ENCODE measurements at regions not wholly inside any gene's neighbourhood (a gene's known extent, or its start where the extent isn't known, plus 50 kb on each side); places are given as distances from the start of the nearest gene placed in this dataset.

GRCh38 chr5:58108511-58108910 is 351.4 kb downstream of the PLK2 start:
- Histone ChIP-seq H3K36me3 (ENCODE audit: control insufficient read depth, insufficient read depth, low read length) (no peaks in the 10 kb centered on the region), H3K9me3 (ENCODE audit: control insufficient read depth, low read length) (no peaks in the 10 kb centered on the region), H3K4me3 (ENCODE audit: insufficient read depth, low read depth, low read length) (no peak overlapping the region), H3K27me3 (ENCODE audit: control insufficient read depth, insufficient read depth, low read length, poor library complexity, severe bottlenecking) (no peaks in the 10 kb centered on the region), H3K27ac (ENCODE audit: insufficient read depth, low read depth, low read length, poor library complexity, severe bottlenecking) (no peak overlapping the region), H3K4me1 (ENCODE audit: control insufficient read depth, insufficient read depth, low read length) (no peaks in the 10 kb centered on the region)
- 89 to 91% methylated on average over 1 of the region's 1 CpG for WGBS, 2 experiments

- 98 to 100% methylated on average over 2 of the region's 2 CpGs for WGBS, 2 experiments
- no peaks in the 10 kb centered on the region for H3K27me3 ChIP-seq (ENCODE audit: control insufficient read depth, insufficient read depth, low read length, poor library complexity, severe bottlenecking)
- no peaks in the 10 kb centered on the region for H3K36me3 ChIP-seq (ENCODE audit: control insufficient read depth, insufficient read depth, low read length)
- H3K4me1 ChIP-seq (ENCODE audit: control insufficient read depth, insufficient read depth, low read length), result no peaks in the 10 kb centered on the region
- no peak overlapping the region for H3K4me3 ChIP-seq (ENCODE audit: insufficient read depth, low read depth, low read length)
- H3K27ac ChIP-seq (ENCODE audit: insufficient read depth, low read depth, low read length, poor library complexity, severe bottlenecking), result no peak overlapping the region
- no peaks in the 10 kb centered on the region for H3K9me3 ChIP-seq (ENCODE audit: control insufficient read depth, low read length)
These were observed 352.2 kb downstream of the PLK2 start for GRCh38 chr5:58107704-58108103.

GRCh38 chr5:58106754-58107410 is 353.0 kb downstream of the PLK2 start:
- Histone ChIP-seq H3K36me3 (ENCODE audit: control insufficient read depth, insufficient read depth, low read length) (no peaks in the 10 kb centered on the region), H3K4me1 (ENCODE audit: control insufficient read depth, insufficient read depth, low read length) (no peaks in the 10 kb centered on the region), H3K9me3 (ENCODE audit: control insufficient read depth, low read length) (no peaks in the 10 kb centered on the region), H3K27me3 (ENCODE audit: control insufficient read depth, insufficient read depth, low read length, poor library complexity, severe bottlenecking) (no peaks in the 10 kb centered on the region), H3K27ac (ENCODE audit: insufficient read depth, low read depth, low read length, poor library complexity, severe bottlenecking) (no peak overlapping the region), H3K4me3 (ENCODE audit: insufficient read depth, low read depth, low read length) (no peak overlapping the region)
- WGBS, 2 experiments, result 88 to 89% methylated on average over 3 of the region's 3 CpGs

GRCh38 chr5:58105836-58106235 is 354.1 kb downstream of the PLK2 start:
- Histone ChIP-seq H3K27me3 (ENCODE audit: control insufficient read depth, insufficient read depth, low read length, poor library complexity, severe bottlenecking) (no peaks in the 10 kb centered on the region), H3K4me1 (ENCODE audit: control insufficient read depth, insufficient read depth, low read length) (no peaks in the 10 kb centered on the region), H3K4me3 (ENCODE audit: insufficient read depth, low read depth, low read length) (no peak overlapping the region), H3K9me3 (ENCODE audit: control insufficient read depth, low read length) (no peaks in the 10 kb centered on the region), H3K36me3 (ENCODE audit: control insufficient read depth, insufficient read depth, low read length) (no peaks in the 10 kb centered on the region), H3K27ac (ENCODE audit: insufficient read depth, low read depth, low read length, poor library complexity, severe bottlenecking) (no peak overlapping the region)
- 95 to 97% methylated on average over 2 of the region's 2 CpGs for WGBS, 2 experiments

- Histone ChIP-seq H3K4me1 (ENCODE audit: control insufficient read depth, insufficient read depth, low read length) (no peaks in the 10 kb centered on the region), H3K27me3 (ENCODE audit: control insufficient read depth, insufficient read depth, low read length, poor library complexity, severe bottlenecking) (no peaks in the 10 kb centered on the region), H3K4me3 (ENCODE audit: insufficient read depth, low read depth, low read length) (no peak overlapping the region), H3K9me3 (ENCODE audit: control insufficient read depth, low read length) (no peaks in the 10 kb centered on the region), H3K27ac (ENCODE audit: insufficient read depth, low read depth, low read length, poor library complexity, severe bottlenecking) (no peak overlapping the region), H3K36me3 (ENCODE audit: control insufficient read depth, insufficient read depth, low read length) (no peaks in the 10 kb centered on the region)
- WGBS, 2 experiments, result 90 to 93% methylated on average over 2 of the region's 2 CpGs
These were observed 360.6 kb downstream of the PLK2 start for GRCh38 chr5:58099257-58099656.

GRCh38 chr5:58094031-58094430 is 365.9 kb downstream of the PLK2 start:
- 96% methylated on average over 5 of the region's 5 CpGs for WGBS, 2 experiments
- H3K27ac ChIP-seq (ENCODE audit: insufficient read depth, low read depth, low read length, poor library complexity, severe bottlenecking), result no peak overlapping the region
- no peak overlapping the region for H3K4me3 ChIP-seq (ENCODE audit: insufficient read depth, low read depth, low read length)
- no peaks in the 10 kb centered on the region for H3K36me3 ChIP-seq (ENCODE audit: control insufficient read depth, insufficient read depth, low read length)
- no peaks in the 10 kb centered on the region for H3K9me3 ChIP-seq (ENCODE audit: control insufficient read depth, low read length)
- no peaks in the 10 kb centered on the region for H3K4me1 ChIP-seq (ENCODE audit: control insufficient read depth, insufficient read depth, low read length)
- no peaks in the 10 kb centered on the region for H3K27me3 ChIP-seq (ENCODE audit: control insufficient read depth, insufficient read depth, low read length, poor library complexity, severe bottlenecking)

- H3K4me1 ChIP-seq (ENCODE audit: control insufficient read depth, insufficient read depth, low read length), result no peaks in the 10 kb centered on the region
- H3K4me3 ChIP-seq (ENCODE audit: insufficient read depth, low read depth, low read length), result no peak overlapping the region
- H3K9me3 ChIP-seq (ENCODE audit: control insufficient read depth, low read length), result no peaks in the 10 kb centered on the region
- 92 to 93% methylated on average over 4 of the region's 4 CpGs for WGBS, 2 experiments
- no peaks in the 10 kb centered on the region for H3K36me3 ChIP-seq (ENCODE audit: control insufficient read depth, insufficient read depth, low read length)
- no peaks in the 10 kb centered on the region for H3K27me3 ChIP-seq (ENCODE audit: control insufficient read depth, insufficient read depth, low read length, poor library complexity, severe bottlenecking)
- H3K27ac ChIP-seq (ENCODE audit: insufficient read depth, low read depth, low read length, poor library complexity, severe bottlenecking), result no peak overlapping the region
These were observed 369.2 kb downstream of the PLK2 start for GRCh38 chr5:58090704-58091103.

- Histone ChIP-seq H3K27ac (ENCODE audit: insufficient read depth, low read depth, low read length, poor library complexity, severe bottlenecking) (no peak overlapping the region), H3K4me1 (ENCODE audit: control insufficient read depth, insufficient read depth, low read length) (no peaks in the 10 kb centered on the region), H3K4me3 (ENCODE audit: insufficient read depth, low read depth, low read length) (no peak overlapping the region), H3K9me3 (ENCODE audit: control insufficient read depth, low read length) (no peaks in the 10 kb centered on the region), H3K27me3 (ENCODE audit: control insufficient read depth, insufficient read depth, low read length, poor library complexity, severe bottlenecking) (no peaks in the 10 kb centered on the region), H3K36me3 (ENCODE audit: control insufficient read depth, insufficient read depth, low read length) (no peaks in the 10 kb centered on the region)
- 94 to 96% methylated on average over 5 of the region's 5 CpGs for WGBS, 2 experiments
These were observed 370.9 kb downstream of the PLK2 start for GRCh38 chr5:58088941-58089340.

- Histone ChIP-seq H3K27ac (ENCODE audit: insufficient read depth, low read depth, low read length, poor library complexity, severe bottlenecking) (no peak overlapping the region), H3K9me3 (ENCODE audit: control insufficient read depth, low read length) (no peaks in the 10 kb centered on the region), H3K27me3 (ENCODE audit: control insufficient read depth, insufficient read depth, low read length, poor library complexity, severe bottlenecking) (no peaks in the 10 kb centered on the region), H3K36me3 (ENCODE audit: control insufficient read depth, insufficient read depth, low read length) (no peaks in the 10 kb centered on the region), H3K4me1 (ENCODE audit: control insufficient read depth, insufficient read depth, low read length) (no peaks in the 10 kb centered on the region), H3K4me3 (ENCODE audit: insufficient read depth, low read depth, low read length) (no peak overlapping the region)
- 90 to 91% methylated on average over 2 of the region's 2 CpGs for WGBS, 2 experiments
These were observed 372.0 kb downstream of the PLK2 start for GRCh38 chr5:58087905-58088304.

GRCh38 chr5:58087123-58087522 is 372.8 kb downstream of the PLK2 start:
- 94% methylated on average over 1 of the region's 1 CpG; no CpG with 5 or more reads in 1 of the 2 experiments for WGBS, 2 experiments
- Histone ChIP-seq H3K27ac (ENCODE audit: insufficient read depth, low read depth, low read length, poor library complexity, severe bottlenecking) (no peak overlapping the region), H3K36me3 (ENCODE audit: control insufficient read depth, insufficient read depth, low read length) (no peaks in the 10 kb centered on the region)

GRCh38 chr5:58085800-58086199 is 374.1 kb downstream of the PLK2 start:
- H3K4me1 ChIP-seq (ENCODE audit: control insufficient read depth, insufficient read depth, low read length), result no peaks in the 10 kb centered on the region
- no peaks in the 10 kb centered on the region for H3K36me3 ChIP-seq (ENCODE audit: control insufficient read depth, insufficient read depth, low read length)
- no peaks in the 10 kb centered on the region for H3K27me3 ChIP-seq (ENCODE audit: control insufficient read depth, insufficient read depth, low read length, poor library complexity, severe bottlenecking)
- H3K27ac ChIP-seq (ENCODE audit: insufficient read depth, low read depth, low read length, poor library complexity, severe bottlenecking), result no peak overlapping the region
- 94 to 95% methylated on average over 4 of the region's 4 CpGs for WGBS, 2 experiments
- no peak overlapping the region for H3K4me3 ChIP-seq (ENCODE audit: insufficient read depth, low read depth, low read length)
- H3K9me3 ChIP-seq (ENCODE audit: control insufficient read depth, low read length), result no peaks in the 10 kb centered on the region

More at GRCh38 chr5:58087123-58087522, 372.8 kb downstream of the PLK2 start:
- H3K4me1 ChIP-seq (ENCODE audit: control insufficient read depth, insufficient read depth, low read length), result no peaks in the 10 kb centered on the region
- no peaks in the 10 kb centered on the region for H3K27me3 ChIP-seq (ENCODE audit: control insufficient read depth, insufficient read depth, low read length, poor library complexity, severe bottlenecking)
- no peak overlapping the region for H3K4me3 ChIP-seq (ENCODE audit: insufficient read depth, low read depth, low read length)
- H3K9me3 ChIP-seq (ENCODE audit: control insufficient read depth, low read length), result no peaks in the 10 kb centered on the region

Data from ectodermal cell (in vitro differentiated cells).